ENCODE measurements at regions not wholly inside any gene's neighbourhood (a gene's known extent, or its start where the extent isn't known, plus 50 kb on each side); places are given as distances from the start of the nearest gene placed in this dataset.
"Not testable (repeated sequence)": the region's sequence is repeated elsewhere in the genome, so short reads cannot be mapped to it uniquely, and the experiment has no call there.

GRCh38 chr12:86727160-86727559 lies 471.0 kb upstream of the MGAT4C start:
- DNase-seq, result no peak

- DNase-seq, result no peak
These were observed 468.5 kb upstream of the MGAT4C start for GRCh38 chr12:86724716-86725115.

GRCh38 chr12:86723326-86723725 lies 467.1 kb upstream of the MGAT4C start:
- DNase-seq, result no peak

GRCh38 chr12:86721713-86722397 lies 465.7 kb upstream of the MGAT4C start:
- DNase-seq, result no peak

- DNase-seq, result no peak
These were observed 463.2 kb upstream of the MGAT4C start for GRCh38 chr12:86719381-86719780.

- no peak for DNase-seq
These were observed 456.9 kb upstream of the MGAT4C start for GRCh38 chr12:86713121-86713520.

- DNase-seq, result no peak
These were observed 456.2 kb upstream of the MGAT4C start for GRCh38 chr12:86712425-86712843.

GRCh38 chr12:86711731-86712130 lies 455.5 kb upstream of the MGAT4C start:
- DNase-seq, result no peak

GRCh38 chr12:86710109-86710508 lies 453.9 kb upstream of the MGAT4C start:
- DNase-seq, result no peak

GRCh38 chr12:86709017-86709416 lies 452.8 kb upstream of the MGAT4C start:
- not testable (repeated sequence) for DNase-seq

GRCh38 chr12:86698641-86698980 lies 442.4 kb upstream of the MGAT4C start:
- DNase-seq, result no peak

- no peak for DNase-seq
These were observed 441.9 kb upstream of the MGAT4C start for GRCh38 chr12:86697916-86698640.

GRCh38 chr12:86683568-86684304 lies 427.5 kb upstream of the MGAT4C start:
- DNase-seq, result no peak

GRCh38 chr12:86681060-86681459 lies 424.9 kb upstream of the MGAT4C start:
- no peak for DNase-seq

GRCh38 chr12:86675197-86675596 lies 419.0 kb upstream of the MGAT4C start:
- DNase-seq, result no peak

- DNase-seq, result no peak
These were observed 414.8 kb upstream of the MGAT4C start for GRCh38 chr12:86670986-86671385.

GRCh38 chr12:86669010-86669409 lies 412.8 kb upstream of the MGAT4C start:
- no peak for DNase-seq

GRCh38 chr12:86666316-86666715 lies 410.1 kb upstream of the MGAT4C start:
- DNase-seq, result no peak

GRCh38 chr12:86663716-86664115 lies 407.5 kb upstream of the MGAT4C start:
- no peak for DNase-seq

- DNase-seq, result no peak
These were observed 407.0 kb upstream of the MGAT4C start for GRCh38 chr12:86663173-86663572.

GRCh38 chr12:86662464-86662863 lies 406.3 kb upstream of the MGAT4C start:
- no peak for DNase-seq

- DNase-seq, result no peak
These were observed 404.4 kb upstream of the MGAT4C start for GRCh38 chr12:86660488-86661147.

- DNase-seq, result no peak
These were observed 403.8 kb upstream of the MGAT4C start for GRCh38 chr12:86659985-86660384.
